Neural progenitor cell (in vitro differentiated cells): ENCODE measurements at regions not wholly inside any gene's neighbourhood (a gene's known extent, or its start where the extent isn't known, plus 50 kb on each side); places are given as distances from the start of the nearest gene placed in this dataset.

Source experiments
- DNase-seq: peaks from one replicate; pipeline ENCODE4 v3.0.0-alpha.2; 2016; ENCODE audit warnings: low spot score
- H2AFZ ChIP-seq: fragments of 200-600 bp; sonication (generic); replicated peaks from 2 replicates; pipeline ENCODE4 v1.6.1; 2016; ENCODE audit warnings: antibody characterized with exemption
- H3F3A ChIP-seq: fragments of 200-600 bp; sonication (generic); 2 replicates; pipeline ENCODE4 v1.6.1; 2016; ENCODE audit warnings: antibody characterized with exemption, low read depth
- H3K27ac ChIP-seq: fragments of 200-600 bp; sonication (generic); 2 replicates; pipeline ENCODE4 v1.5.1; 2016; ENCODE audit warnings: mild to moderate bottlenecking
- H3K27me3 ChIP-seq: fragments of 200-600 bp; sonication (generic); 2 replicates; pipeline ENCODE4 v1.6.1; 2016; ENCODE audit warnings: mild to moderate bottlenecking, moderate library complexity
- H3K36me3 ChIP-seq: fragments of 200-600 bp; sonication (generic); 2 replicates; pipeline ENCODE4 v1.5.1; 2016
- H3K4me1 ChIP-seq: fragments of 200-600 bp; sonication (generic); 2 replicates; pipeline ENCODE4 v1.6.1; 2016; ENCODE audit warnings: mixed run types
- H3K4me2 ChIP-seq: fragments of 200-600 bp; sonication (generic); 2 replicates; pipeline ENCODE4 v1.6.1; 2016
- H3K4me3 ChIP-seq: fragments of 200-600 bp; sonication (generic); 2 replicates; pipeline ENCODE4 v1.5.1; 2016
- H3K79me2 ChIP-seq: fragments of 200-600 bp; sonication (generic); 2 replicates; pipeline ENCODE4 v1.6.1; 2016; ENCODE audit warnings: low read depth
- H3K9ac ChIP-seq: fragments of 200-600 bp; sonication (generic); 2 replicates; pipeline ENCODE4 v1.6.1; 2016
- H3K9me3 ChIP-seq: fragments of 200-600 bp; sonication (generic); 2 replicates; pipeline ENCODE4 v1.5.1; 2016; ENCODE audit warnings: low read depth
- H4K20me1 ChIP-seq: fragments of 200-600 bp; sonication (generic); 2 replicates; pipeline ENCODE4 v1.6.1; 2016; ENCODE audit warnings: low read depth
- H3K27ac Mint-ChIP-seq: 3 replicates; pipeline ENCODE4 v1.8.0; 2021; ENCODE audit warnings: mixed read lengths
- H3K27me3 Mint-ChIP-seq: 2 replicates; pipeline ENCODE4 v1.8.0; 2022; ENCODE audit warnings: low read depth, mild to moderate bottlenecking, inconsistent platforms, moderate library complexity, mixed read lengths; ENCODE audit not compliant: insufficient read depth
- H3K36me3 Mint-ChIP-seq: 3 replicates; pipeline ENCODE4 v1.8.0; 2021; ENCODE audit warnings: mixed read lengths
- H3K4me1 Mint-ChIP-seq: 3 replicates; pipeline ENCODE4 v1.8.0; 2021; ENCODE audit warnings: mixed read lengths
- H3K4me3 Mint-ChIP-seq: 3 replicates; pipeline ENCODE4 v1.8.0; 2021; ENCODE audit warnings: mild to moderate bottlenecking, moderate library complexity, mixed read lengths
- H3K9me3 Mint-ChIP-seq: 3 replicates; pipeline ENCODE4 v1.8.0; 2020; ENCODE audit warnings: mixed read lengths
- CTCF ChIP-seq: fragments of 200-600 bp; sonication (generic); IDR thresholded peaks from 2 replicates; pipeline ENCODE4 v1.5.1; 2017; ENCODE audit warnings: antibody characterized with exemption, mild to moderate bottlenecking
- EZH2 ChIP-seq: fragments of 200-600 bp; sonication (generic); IDR thresholded peaks from 2 replicates; pipeline ENCODE4 v1.6.1; 2017; ENCODE audit warnings: antibody characterized with exemption, mild to moderate bottlenecking, moderate library complexity
- EZH2phosphoT487 ChIP-seq: fragments of 200-600 bp; sonication (generic); IDR thresholded peaks from 2 replicates; pipeline ENCODE4 v1.6.1; 2017; ENCODE audit warnings: antibody characterized with exemption

DNA sequence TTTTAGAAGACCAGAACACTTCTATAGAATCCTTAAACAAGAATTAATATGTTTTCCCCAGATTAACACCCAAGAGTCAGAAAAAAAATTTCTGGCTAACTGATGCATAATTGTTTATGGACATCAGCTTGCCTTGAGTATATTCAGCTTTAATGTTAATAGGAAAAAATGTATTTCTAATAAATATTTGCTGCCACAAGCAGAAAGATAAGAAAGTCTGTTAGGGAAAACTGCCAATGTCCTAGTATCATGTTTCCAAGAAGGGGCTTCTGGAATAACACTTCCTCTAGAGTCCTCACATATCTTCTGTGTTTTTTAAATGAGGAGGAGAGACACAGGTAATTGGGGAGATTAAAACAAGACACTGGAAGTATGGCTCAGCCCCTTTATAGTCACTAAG is 202.1 kb upstream of the TET2 start:
- Histone ChIP-seq H3K36me3 (no peaks in the 10 kb centered on the region), H3K27ac (no peak overlapping the region), H3K4me3 (no peak overlapping the region), H2AFZ (no peak overlapping the region), H3K9ac (no peak overlapping the region), H4K20me1 (no peaks in the 10 kb centered on the region), H3K4me2 (no peak overlapping the region), H3F3A (no peaks in the 10 kb centered on the region), H3K4me1 (no peaks in the 10 kb centered on the region), H3K27me3 (no peaks in the 10 kb centered on the region), H3K79me2 (no peaks in the 10 kb centered on the region), H3K9me3 (no peaks in the 10 kb centered on the region)
- DNase-seq, result no peak
- Mint-ChIP-seq H3K27me3 (no peaks in the 10 kb centered on the region), H3K36me3 (no peaks in the 10 kb centered on the region), H3K9me3 (no peaks in the 10 kb centered on the region), H3K27ac (no peak overlapping the region), H3K4me3 (no peak overlapping the region), H3K4me1 (no peaks in the 10 kb centered on the region)
- TF ChIP-seq EZH2phosphoT487 (no peak), EZH2 (no peak), CTCF (no peak)

GRCh38 chr4:104964410-104965175 is 182.1 kb upstream of the TET2 start:
- Mint-ChIP-seq H3K36me3 (no peaks in the 10 kb centered on the region), H3K4me1 (peaks cover 2% of the 10 kb centered on the region), H3K4me3 (no peak overlapping the region), H3K27me3 (no peaks in the 10 kb centered on the region), H3K27ac (no peak overlapping the region), H3K9me3 (no peaks in the 10 kb centered on the region)
- Histone ChIP-seq H3K79me2 (no peaks in the 10 kb centered on the region), H3K4me1 (no peaks in the 10 kb centered on the region), H3K4me3 (no peak overlapping the region), H3K27me3 (no peaks in the 10 kb centered on the region), H3K9me3 (no peaks in the 10 kb centered on the region), H2AFZ (no peak overlapping the region), H3K27ac (no peak overlapping the region), H3K9ac (no peak overlapping the region), H3K4me2 (no peak overlapping the region), H4K20me1 (no peaks in the 10 kb centered on the region), H3K36me3 (no peaks in the 10 kb centered on the region), H3F3A (no peaks in the 10 kb centered on the region)
- no peak for DNase-seq
- no peak for TF ChIP-seq EZH2phosphoT487
- TF ChIP-seq EZH2, result no peak
- no peak for TF ChIP-seq CTCF

DNA sequence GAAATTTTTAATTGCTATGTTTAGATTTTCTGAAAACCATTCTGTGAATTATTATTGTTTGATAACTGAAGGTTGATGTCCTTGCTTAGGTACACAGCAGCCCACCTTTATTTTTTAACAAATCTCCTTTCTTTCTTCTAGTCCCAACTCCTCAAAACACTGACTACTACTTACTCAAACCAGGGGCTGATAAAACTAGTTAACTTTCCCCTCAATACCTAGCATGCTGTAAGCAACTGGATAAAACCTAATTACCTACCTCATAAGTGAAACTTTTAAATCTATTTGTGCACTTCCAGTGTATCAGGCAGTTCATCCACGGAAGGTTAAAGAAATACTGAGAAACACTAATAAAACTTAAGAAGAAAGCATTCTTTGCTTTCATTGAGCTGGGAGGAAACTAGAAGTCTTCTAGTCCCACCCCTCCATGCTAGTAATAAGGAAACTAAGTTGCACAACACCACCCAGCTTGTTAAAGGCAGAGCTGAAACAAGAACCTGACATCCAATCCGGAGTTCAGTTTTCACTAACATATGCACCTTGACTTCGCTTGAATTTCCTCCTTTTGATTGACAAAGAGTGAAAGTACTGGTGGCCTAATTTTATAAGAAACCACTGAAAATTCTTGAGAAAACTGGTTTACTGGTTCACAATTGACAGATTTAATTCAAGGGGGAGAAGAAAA is 180.2 kb upstream of the TET2 start:
- no peaks in the 10 kb centered on the region for H3K36me3 Mint-ChIP-seq
- H3K27ac ChIP-seq, result no peak overlapping the region
- no peaks in the 10 kb centered on the region for H3K9me3 Mint-ChIP-seq
- no peak for DNase-seq
- H3F3A ChIP-seq, result no peaks in the 10 kb centered on the region
- no peaks in the 10 kb centered on the region for H3K36me3 ChIP-seq
- no peaks in the 10 kb centered on the region for H3K9me3 ChIP-seq
- H3K4me1 ChIP-seq, result no peaks in the 10 kb centered on the region
- H3K27me3 Mint-ChIP-seq, result no peaks in the 10 kb centered on the region
- no peaks in the 10 kb centered on the region for H3K27me3 ChIP-seq
- H3K4me3 Mint-ChIP-seq, result no peak overlapping the region
- TF ChIP-seq EZH2 (no peak), EZH2phosphoT487 (no peak), CTCF (no peak)
- H3K4me3 ChIP-seq, result no peak overlapping the region
- peaks cover 2% of the 10 kb centered on the region for H3K4me1 Mint-ChIP-seq
- H4K20me1 ChIP-seq, result no peaks in the 10 kb centered on the region
- H3K9ac ChIP-seq, result no peak overlapping the region
- no peak overlapping the region for H3K27ac Mint-ChIP-seq
- no peak overlapping the region for H3K4me2 ChIP-seq
- H2AFZ ChIP-seq, result no peak overlapping the region
- no peaks in the 10 kb centered on the region for H3K79me2 ChIP-seq
